Epithelial cell of esophagus (primary cell): ENCODE measurements at regions not wholly inside any gene's neighbourhood (a gene's known extent, or its start where the extent isn't known, plus 50 kb on each side); places are given as distances from the start of the nearest gene placed in this dataset.

Source experiments
- DNase-seq: peaks from one replicate; pipeline ENCODE4 v3.0.0; 2010; ENCODE audit warnings: low read depth
- H3K4me3 ChIP-seq: 2 replicates; pipeline ENCODE4 v1.5.1; 2011; ENCODE audit warnings: mild to moderate bottlenecking, low read length, control low read depth
- CTCF ChIP-seq: IDR thresholded peaks from 2 replicates; pipeline ENCODE4 v1.5.1; 2011; ENCODE audit warnings: low read depth, mild to moderate bottlenecking, low read length, control low read depth, inconsistent platforms; ENCODE audit not compliant: insufficient read depth; ENCODE audit errors: missing control alignments

DNA sequence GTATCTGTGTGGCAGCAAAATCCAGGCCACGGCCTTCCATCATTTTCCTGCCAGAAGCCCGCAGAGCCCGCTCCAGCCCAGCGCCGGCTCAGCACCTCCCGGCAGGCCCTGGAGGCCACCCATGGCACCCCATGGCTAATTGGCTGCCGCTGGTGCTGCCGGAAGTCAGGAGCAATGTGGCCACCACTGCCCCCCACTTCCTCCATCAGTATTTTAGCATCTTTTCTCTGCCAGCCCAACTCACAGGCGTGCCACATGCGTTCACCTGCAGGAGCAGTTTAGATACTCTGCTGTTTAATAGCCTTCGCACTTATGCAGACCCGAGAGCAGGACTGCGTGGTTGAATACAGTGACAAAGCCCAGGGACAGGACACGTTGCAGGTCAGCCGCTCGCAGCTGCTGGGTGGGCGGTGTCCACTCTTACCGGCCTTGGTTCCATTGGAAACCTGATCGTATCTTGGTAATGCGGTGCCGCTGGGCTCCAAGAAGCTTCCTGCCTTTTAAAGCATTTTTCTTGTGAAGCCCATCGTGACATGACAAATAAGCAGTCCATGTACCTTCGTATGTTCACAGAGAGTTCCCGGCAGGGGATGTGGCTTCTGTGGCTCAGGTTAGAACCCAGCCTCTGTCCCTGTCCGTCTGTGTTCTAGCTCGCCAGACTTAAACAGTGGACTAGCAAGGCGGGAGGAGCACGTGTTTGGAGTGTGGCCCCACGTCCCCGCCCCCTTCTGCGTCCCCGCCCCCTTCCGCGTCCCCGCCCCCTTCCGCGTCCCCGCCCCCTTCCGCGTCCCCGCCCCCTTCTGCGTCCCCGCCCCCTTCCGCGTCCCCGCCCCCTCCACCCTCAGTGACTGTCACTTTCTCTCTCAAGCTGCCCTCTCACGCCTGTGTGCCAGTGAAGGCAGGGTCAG is 162.0 kb upstream of the SOX1 start:
- DNase-seq, result no peak
- no peak overlapping the region for H3K4me3 ChIP-seq
- TF ChIP-seq CTCF, result no peak

GRCh38 chr13:111905609-111905945 is 161.4 kb upstream of the SOX1 start:
- DNase-seq, result no peak
- no peak overlapping the region for H3K4me3 ChIP-seq
- TF ChIP-seq CTCF, result no peak

GRCh38 chr13:111906306-111906705 is 160.6 kb upstream of the SOX1 start:
- DNase-seq, result no peak
- no peak for TF ChIP-seq CTCF
- no peak overlapping the region for H3K4me3 ChIP-seq

- H3K4me3 ChIP-seq, result no peak overlapping the region
- TF ChIP-seq CTCF, result no peak
- no peak for DNase-seq
These were observed 160.1 kb upstream of the SOX1 start for GRCh38 chr13:111906816-111907215.

DNA sequence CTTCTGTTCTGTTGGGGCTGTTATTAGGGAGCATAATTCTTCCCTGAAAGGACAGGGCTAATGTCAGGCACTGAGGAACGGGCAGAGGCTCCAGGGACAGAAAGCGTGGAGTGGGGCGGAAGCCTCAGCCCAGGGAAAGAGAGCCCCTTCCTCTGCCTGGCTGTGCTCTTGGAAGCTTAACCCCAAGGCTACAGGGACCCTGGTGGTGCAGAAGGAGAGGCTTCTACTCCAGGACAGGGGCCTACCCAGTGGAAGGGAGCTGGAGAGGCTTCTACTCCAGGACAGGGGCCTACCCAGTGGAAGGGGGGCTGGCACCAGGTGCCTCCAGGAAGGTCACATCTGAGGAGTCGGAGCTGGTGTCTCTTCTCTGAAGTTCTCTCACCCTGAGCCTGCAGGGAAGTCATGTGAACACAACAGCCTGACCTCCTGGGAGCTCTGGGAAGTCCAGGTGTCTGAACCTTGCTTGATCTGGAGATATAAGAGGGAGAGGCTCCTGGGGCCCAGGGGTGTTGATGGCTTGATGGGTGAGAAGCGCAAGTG is 159.5 kb upstream of the SOX1 start:
- no peak for TF ChIP-seq CTCF
- DNase-seq, result no peak
- H3K4me3 ChIP-seq, result no peak overlapping the region

DNA sequence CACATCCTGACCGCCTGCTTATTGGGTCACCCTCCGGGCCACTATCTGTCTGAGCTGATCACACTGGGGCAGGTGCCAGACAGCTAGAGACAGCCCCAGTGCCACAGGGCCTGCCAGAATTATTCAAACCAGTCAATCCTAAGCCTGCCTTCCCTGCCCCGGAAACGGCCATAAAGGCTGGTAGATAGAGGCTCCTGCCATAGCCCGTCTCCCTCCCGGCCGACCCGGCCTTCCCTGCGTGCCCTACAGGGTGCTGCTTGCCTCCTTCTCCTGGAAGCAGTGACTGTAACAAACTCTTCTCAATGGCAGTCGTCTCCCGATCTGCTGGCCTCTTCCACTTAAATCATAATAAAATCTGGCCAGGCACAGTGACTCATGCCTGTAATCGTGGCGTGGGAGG is 158.6 kb upstream of the SOX1 start:
- no peak overlapping the region for H3K4me3 ChIP-seq
- TF ChIP-seq CTCF, result no peak
- DNase-seq, result no peak

DNA sequence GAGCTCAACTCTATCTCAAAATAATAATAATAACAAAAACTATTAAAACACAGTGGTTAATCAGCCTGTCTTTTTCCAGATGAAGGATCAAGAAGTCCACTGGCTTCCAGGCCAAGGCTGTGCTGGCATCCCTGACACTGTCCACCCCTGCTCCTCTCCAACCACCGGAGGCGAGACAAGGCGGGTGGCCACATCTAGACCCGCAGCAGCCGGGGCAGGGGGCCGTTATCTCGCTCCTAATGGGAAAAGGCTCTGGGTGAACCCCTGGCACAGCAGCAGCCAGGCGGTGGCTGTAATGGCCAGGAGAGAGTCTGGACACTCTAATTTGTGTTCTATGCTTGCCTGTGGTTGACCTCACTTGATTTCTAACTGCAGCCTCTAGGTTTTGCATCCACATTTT is 158.0 kb upstream of the SOX1 start:
- H3K4me3 ChIP-seq, result no peak overlapping the region
- no peak for TF ChIP-seq CTCF
- no peak for DNase-seq
